ENCODE measurements at regions not wholly inside any gene's neighbourhood (a gene's known extent, or its start where the extent isn't known, plus 50 kb on each side); places are given as distances from the start of the nearest gene placed in this dataset.

GRCh38 chr10:89853781-89854191, 152.4 kb downstream of the KIF20B start:
- no peak for DNase-seq
- no peaks in the 10 kb centered on the region for H3K9me3 ChIP-seq
- no peak overlapping the region for H3K27ac ChIP-seq
- H3K4me3 ChIP-seq: no peak overlapping the region
- no peaks in the 10 kb centered on the region for H3K36me3 ChIP-seq
- intact Hi-C loops (cut with DNase I): no loop called here
- 77% methylated on average over 13 to 14 of the region's 18 CpGs for whole genome bisulfite sequencing, 2 donors
- peaks cover 0 to 18% (median 1%) of the 10 kb centered on the region in 4 donors for H3K27me3 ChIP-seq
- TF ChIP-seq, protein P1, sequence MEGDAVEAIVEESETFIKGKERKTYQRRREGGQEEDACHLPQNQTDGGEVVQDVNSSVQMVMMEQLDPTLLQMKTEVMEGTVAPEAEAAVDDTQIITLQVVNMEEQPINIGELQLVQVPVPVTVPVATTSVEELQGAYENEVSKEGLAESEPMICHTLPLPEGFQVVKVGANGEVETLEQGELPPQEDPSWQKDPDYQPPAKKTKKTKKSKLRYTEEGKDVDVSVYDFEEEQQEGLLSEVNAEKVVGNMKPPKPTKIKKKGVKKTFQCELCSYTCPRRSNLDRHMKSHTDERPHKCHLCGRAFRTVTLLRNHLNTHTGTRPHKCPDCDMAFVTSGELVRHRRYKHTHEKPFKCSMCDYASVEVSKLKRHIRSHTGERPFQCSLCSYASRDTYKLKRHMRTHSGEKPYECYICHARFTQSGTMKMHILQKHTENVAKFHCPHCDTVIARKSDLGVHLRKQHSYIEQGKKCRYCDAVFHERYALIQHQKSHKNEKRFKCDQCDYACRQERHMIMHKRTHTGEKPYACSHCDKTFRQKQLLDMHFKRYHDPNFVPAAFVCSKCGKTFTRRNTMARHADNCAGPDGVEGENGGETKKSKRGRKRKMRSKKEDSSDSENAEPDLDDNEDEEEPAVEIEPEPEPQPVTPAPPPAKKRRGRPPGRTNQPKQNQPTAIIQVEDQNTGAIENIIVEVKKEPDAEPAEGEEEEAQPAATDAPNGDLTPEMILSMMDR (IDR thresholded peaks at IDR 0.05): no peak
- no peak for TF ChIP-seq POLR2A (IDR thresholded peaks at IDR 0.05)
- H3K4me1 ChIP-seq: no peaks in the 10 kb centered on the region

GRCh38 chr10:89857431-89858042, 156.1 kb downstream of the KIF20B start:
- H3K36me3 ChIP-seq: no peaks in the 10 kb centered on the region
- peaks cover 0 to 21% (median 0%) of the 10 kb centered on the region in 3 donors for H3K4me1 ChIP-seq
- 46 to 47% methylated on average over 1 of the region's 1 CpG for WGBS, 2 donors
- DNase-seq: no peak
- intact Hi-C loops (cut with DNase I): no loop called here
- no peak overlapping the region for H3K27ac ChIP-seq
- no peak for TF ChIP-seq POLR2A (IDR thresholded peaks at IDR 0.05)
- TF ChIP-seq, protein P1 (IDR thresholded peaks at IDR 0.05): no peak
- no peak overlapping the region for H3K4me3 ChIP-seq
- H3K27me3 ChIP-seq: peaks cover 0 to 3% (median 0%) of the 10 kb centered on the region in 4 donors
- no peaks in the 10 kb centered on the region for H3K9me3 ChIP-seq

DNA sequence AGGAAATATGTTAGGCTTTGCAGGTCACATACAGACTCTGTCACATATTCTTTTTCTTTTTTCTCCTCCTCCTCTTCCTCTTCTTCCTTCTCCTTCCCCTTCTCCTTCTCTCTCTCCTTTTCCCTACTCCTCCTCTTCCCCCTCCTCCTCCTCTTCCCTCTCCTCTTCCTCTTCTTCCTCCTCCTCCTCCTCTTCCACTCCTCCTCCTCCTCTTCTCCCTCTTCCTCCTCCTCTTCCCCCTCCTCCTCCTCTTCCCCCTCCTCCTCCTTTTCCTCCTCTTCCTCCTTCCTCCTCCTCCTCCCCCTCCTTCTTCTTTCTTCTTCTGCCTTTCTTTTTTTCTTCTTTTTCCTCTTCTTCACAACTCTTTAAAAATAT, 159.8 kb downstream of the KIF20B start:
- TF ChIP-seq POLR2A (IDR thresholded peaks at IDR 0.05): no peak
- TF ChIP-seq, protein P1 (IDR thresholded peaks at IDR 0.05): no peak
- H3K36me3 ChIP-seq: no peaks in the 10 kb centered on the region
- H3K27me3 ChIP-seq: peaks cover 0 to 11% (median 0%) of the 10 kb centered on the region in 4 donors
- H3K9me3 ChIP-seq: no peaks in the 10 kb centered on the region
- H3K27ac ChIP-seq: no peak overlapping the region
- DNase-seq: no peak
- intact Hi-C loops (cut with DNase I): no loop called here
- peaks cover 0 to 21% (median 0%) of the 10 kb centered on the region in 3 donors for H3K4me1 ChIP-seq
- peak overlapping the region in 1 of 4 donors; percentile 46 for H3K4me3 ChIP-seq

GRCh38 chr10:89861584-89862301, 160.4 kb downstream of the KIF20B start:
- intact Hi-C loops (cut with DNase I): no loop called here
- WGBS, 2 donors: 58 to 66% methylated on average over 3 of the region's 3 CpGs
- DNase-seq: no peak

DNA sequence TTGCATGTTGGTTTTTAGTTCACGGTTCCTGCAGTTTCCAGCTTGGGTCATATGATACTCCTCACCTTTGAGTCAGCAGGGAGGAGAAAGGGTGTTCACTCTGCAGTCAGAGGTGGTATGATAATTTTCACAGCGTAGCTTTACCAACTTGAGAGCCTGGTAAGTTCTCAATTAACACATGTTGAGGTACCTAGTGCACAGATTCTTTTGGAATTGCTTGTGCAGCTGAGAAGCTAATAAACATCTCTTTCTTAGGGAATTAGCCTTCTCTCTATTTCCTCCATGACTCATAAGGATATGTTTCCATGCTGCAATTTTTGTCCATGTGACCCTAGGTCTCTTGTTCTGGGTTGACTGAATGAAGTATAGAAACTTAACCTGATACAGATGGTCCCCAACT, 166.6 kb downstream of the KIF20B start:
- Histone ChIP-seq H3K4me3 (no peak overlapping the region), H3K4me1 (peaks cover 0 to 10% (median 0%) of the 10 kb centered on the region in 3 donors), H3K36me3 (no peaks in the 10 kb centered on the region), H3K27ac (no peak overlapping the region), H3K9me3 (no peaks in the 10 kb centered on the region), H3K27me3 (peaks cover 0 to 11% (median 0%) of the 10 kb centered on the region in 4 donors)
- TF ChIP-seq POLR2A (IDR thresholded peaks at IDR 0.05): no peak
- TF ChIP-seq, protein P1 (IDR thresholded peaks at IDR 0.05): no peak
- WGBS, 2 donors: 52 to 53% methylated on average over 2 of the region's 2 CpGs
- DNase-seq: no peak
- intact Hi-C loops (cut with DNase I): no loop called here

More at GRCh38 chr10:89861584-89862301, 160.4 kb downstream of the KIF20B start:
- Histone ChIP-seq H3K36me3 (no peaks in the 10 kb centered on the region), H3K4me1 (peaks cover 0 to 21% (median 0%) of the 10 kb centered on the region in 3 donors), H3K27me3 (peaks cover 0 to 11% (median 0%) of the 10 kb centered on the region in 4 donors), H3K9me3 (no peaks in the 10 kb centered on the region), H3K4me3 (no peak overlapping the region), H3K27ac (no peak overlapping the region)
- TF ChIP-seq, protein P1 (IDR thresholded peaks at IDR 0.05): no peak
- no peak for TF ChIP-seq POLR2A (IDR thresholded peaks at IDR 0.05)
